HPDE6-E6E7 (cell line): ENCODE measurements at regions not wholly inside any gene's neighbourhood (a gene's known extent, or its start where the extent isn't known, plus 50 kb on each side); places are given as distances from the start of the nearest gene placed in this dataset.

Source experiments
- DNase-seq: peaks from one replicate; pipeline ENCODE4 v3.0.0; 2011; ENCODE audit warnings: missing footprints; ENCODE audit errors: extremely low spot score

GRCh38 chr15:46548989-46549388 lies 914.2 kb downstream of the SQOR start:
- DNase-seq: no peak

DNA sequence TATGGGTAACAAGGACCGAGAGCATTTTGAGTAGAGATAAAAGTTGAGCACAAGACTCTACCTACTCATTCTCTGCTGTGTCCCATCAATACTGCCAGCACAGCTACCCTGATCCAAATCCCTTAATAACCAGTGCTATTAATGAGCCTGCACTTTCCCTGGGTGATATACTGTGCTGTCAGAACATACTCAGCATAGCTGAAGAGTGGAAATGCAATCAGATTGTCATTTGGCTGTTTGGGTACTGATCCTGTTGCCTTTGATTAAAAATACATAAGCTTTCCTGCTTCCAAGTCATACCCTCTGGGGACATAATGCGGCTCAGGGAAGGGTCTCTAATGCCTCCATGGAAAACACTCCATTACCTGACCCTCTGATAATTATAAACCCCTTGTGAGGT lies 917.5 kb downstream of the SQOR start:
- no peak for DNase-seq

- DNase-seq: no peak
These were observed 920.7 kb downstream of the SQOR start for GRCh38 chr15:46555547-46555946.

DNA sequence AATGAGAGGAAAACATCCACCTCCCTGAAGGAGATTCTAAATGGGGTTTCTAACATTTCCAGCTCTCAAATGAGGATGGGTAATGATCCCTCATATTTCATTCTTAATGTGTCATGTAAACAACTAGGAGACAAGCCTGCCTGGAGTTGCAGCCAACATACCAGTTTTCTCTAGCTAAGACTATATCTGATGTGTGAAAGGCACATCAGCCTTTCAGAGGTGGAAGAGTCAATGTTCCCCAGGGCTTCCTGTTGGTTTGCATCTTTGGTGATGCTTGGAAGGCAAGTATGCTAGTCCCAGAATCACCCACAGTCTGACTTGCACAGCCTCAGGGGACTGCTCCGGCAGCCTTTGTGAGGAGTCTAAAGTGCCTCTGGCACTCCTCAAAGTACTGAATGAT lies 921.2 kb downstream of the SQOR start:
- DNase-seq: no peak

GRCh38 chr15:46556559-46557379 lies 921.9 kb downstream of the SQOR start:
- DNase-seq: no peak

DNA sequence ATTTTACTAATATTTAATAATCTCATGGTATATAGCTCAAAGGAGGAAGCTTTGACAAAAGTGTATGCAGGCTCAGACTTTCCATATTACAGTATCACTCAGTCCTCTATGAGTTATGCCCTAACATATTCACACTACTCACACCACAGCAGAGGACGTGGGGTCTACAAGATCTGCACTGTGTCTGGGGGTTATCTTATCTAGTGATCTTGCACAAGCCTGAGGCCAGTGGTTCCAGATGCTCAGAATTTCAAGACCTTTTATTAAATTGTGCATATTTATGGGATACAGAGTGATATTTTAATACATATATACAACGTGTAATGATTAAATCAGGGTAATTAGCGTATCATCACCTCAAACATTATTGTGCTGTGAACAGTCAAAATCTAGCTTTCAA lies 933.1 kb downstream of the SQOR start:
- no peak for DNase-seq

- no peak for DNase-seq
These were observed 935.0 kb downstream of the SQOR start for GRCh38 chr15:46569781-46570180.

DNA sequence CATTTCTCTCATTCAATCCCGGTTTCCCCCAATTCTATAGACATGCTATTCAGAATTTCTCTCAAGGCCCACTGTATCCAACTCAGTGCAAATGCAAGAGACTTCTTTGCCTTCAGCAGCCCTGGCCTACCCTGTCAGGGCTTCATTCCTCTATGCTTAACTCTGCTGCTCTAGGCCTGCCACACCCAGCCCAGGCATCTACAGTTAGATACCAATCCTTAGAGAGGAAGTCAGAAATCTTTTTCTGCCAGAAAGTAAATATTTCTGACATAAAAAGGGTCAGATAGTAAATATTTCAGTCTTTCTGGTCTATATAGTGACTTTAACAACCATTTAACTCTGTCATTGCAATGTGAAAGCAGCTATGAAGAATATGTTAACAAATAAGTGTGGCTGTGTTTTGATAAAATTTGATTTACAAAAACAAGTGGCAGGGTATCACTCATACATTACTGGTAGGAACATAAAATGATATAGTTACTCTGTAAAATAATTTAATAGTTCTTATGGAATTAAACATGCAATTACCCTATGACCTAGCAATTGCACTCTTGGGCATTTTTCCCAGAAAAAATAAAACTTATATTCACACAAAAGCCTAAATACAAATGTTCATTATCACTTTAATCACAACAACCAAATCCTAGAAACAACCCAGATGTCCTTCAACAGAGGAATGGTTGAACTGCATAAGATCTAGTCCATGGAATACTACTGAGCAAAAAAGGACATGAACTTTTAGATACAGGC lies 942.0 kb downstream of the SQOR start:
- DNase-seq: peak; percentile 4

DNA sequence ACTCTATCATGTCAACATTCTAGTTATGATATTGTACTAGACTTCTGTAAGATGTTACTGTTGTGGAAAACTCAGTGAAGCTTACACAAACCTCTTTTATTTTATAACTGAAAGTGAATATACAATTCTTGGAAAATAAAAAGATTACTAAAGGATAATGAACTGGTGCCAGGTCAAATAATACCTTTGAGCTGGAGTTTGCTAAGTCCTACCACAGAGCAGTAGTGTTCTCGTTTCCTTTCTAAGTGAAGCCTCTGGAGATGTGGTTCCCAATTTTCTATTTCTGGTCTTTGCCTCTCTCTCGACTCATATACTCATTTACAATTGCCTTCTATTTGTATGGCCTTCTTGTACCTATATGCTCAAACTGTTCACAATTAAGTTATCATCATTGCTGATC lies 942.9 kb downstream of the SQOR start:
- no peak for DNase-seq

- DNase-seq: no peak
These were observed 945.7 kb downstream of the SQOR start for GRCh38 chr15:46580487-46580886.

DNA sequence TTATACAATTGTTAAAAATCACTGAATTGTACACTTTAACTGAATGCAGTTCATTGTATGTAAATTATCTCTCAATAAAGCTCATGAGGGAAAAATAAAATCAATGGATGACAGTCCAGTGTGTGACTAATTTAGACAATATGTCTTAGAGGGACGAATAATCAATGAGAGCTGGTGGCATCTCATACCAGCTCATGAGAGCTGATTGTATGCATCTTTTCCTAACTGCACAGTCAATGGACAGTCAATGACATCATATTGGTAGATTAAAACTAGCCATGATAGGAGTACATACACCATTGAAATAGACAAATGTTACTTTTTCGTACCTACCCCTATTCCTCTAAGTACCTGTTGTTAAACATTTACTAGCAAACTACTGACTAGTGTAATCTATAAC lies 946.1 kb downstream of the SQOR start:
- DNase-seq: no peak

DNA sequence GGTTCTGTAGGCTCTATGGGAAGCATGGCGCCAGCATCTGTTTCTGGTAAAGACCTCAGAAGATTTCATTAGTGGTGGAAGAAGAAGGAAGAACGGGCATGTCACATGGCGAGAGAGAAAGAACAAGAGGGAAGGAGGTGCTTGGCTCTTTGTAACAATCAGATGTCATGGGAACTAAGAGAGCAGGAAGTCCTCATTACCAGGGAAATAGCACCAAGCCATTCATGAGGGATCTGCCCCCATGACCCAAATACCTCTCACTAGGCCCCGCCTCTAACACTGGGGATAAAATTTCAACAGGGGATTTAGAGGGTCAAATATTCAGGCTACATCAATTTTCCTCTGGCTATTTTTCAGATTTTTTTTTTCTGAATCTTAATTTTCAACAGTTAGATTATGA lies 954.3 kb downstream of the SQOR start:
- no peak for DNase-seq

DNA sequence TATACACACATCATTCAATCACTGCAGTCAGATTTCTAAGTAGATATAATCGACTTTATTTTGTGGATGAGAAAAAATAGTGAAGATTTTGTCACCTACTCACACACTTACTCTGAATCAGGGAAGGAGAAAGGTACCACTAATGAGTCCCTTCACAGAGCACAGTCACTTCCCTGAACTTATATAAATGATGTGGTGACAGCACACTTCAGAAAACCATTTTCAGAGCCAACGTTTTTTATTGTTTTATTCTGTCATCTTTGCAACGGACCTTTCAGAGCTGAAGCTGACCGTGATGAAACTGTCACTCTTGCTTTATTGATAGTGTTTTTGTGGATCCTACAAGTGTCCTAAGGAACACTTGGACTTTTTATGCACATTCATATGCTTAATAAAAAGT lies 956.6 kb downstream of the SQOR start:
- DNase-seq: no peak

DNA sequence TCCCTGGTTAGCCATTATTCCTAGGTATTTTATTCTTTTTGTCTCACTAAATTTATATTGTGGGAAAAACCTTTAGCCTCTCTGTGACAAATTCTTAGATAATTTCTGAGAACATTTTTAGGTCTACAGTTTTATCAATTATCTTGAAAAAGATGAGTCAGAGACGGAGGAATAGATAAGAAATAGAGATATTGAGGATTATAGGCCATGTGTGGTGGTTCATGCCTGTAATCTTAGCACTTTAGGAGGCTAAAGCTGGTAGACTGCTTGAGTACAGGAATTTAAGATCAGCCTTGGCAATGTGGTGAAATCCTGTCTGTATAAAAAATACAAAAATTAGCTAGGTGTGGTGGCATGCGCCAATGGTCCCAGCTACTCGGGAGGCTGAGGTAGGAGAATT lies 960.2 kb downstream of the SQOR start:
- no peak for DNase-seq

DNA sequence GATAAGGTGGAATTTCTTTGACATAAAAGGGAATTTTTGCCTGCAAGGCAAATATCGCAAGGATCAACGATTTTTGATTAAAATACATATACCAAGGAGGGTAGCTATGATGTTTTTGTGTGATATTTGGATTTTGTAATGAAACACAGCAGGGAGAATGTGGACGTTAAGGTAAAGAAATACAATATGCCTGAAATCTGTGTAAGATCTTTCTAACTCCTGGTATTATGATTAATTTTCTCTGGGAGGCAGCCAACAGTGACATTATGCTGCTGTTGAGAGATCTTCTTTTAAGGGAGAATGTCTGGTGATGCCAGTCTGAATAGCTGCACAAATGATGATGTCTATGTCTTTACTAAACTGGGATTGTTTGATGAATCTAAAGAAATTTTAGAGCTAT lies 972.2 kb downstream of the SQOR start:
- DNase-seq: no peak

GRCh38 chr15:46616033-46616432 lies 981.2 kb downstream of the SQOR start:
- DNase-seq: no peak

- DNase-seq: no peak
These were observed 982.7 kb downstream of the SQOR start for GRCh38 chr15:46617507-46617906.

GRCh38 chr15:46618984-46619383 lies 984.2 kb downstream of the SQOR start:
- no peak for DNase-seq

DNA sequence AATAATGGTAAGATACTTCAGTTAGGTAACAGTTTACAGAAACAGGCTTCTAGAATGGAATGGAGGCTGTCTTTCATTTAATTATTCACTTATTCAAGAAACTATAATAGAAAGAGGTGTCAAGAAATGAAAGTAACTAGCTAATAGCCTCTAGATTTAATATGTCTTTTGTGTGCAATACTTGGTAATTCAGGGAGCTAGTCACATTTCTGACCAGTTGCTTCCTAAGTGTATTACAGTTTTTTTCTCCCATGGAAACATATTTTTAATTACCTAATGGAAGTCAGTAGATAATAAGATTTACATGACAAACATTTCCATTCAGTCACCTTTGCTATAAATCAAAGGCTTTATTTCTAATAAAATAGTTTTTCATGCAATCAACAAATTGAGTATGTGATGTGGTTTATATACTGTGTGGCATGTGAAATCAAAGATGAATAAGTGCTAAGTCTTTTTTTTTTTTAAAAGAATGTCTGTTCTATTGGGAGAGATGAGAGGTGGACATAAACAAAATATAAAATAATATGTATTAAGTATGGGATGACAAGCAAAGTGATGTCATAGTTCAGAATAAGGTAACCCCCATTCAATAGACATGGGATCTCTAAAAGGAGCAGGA lies 985.7 kb downstream of the SQOR start:
- DNase-seq: no peak

DNA sequence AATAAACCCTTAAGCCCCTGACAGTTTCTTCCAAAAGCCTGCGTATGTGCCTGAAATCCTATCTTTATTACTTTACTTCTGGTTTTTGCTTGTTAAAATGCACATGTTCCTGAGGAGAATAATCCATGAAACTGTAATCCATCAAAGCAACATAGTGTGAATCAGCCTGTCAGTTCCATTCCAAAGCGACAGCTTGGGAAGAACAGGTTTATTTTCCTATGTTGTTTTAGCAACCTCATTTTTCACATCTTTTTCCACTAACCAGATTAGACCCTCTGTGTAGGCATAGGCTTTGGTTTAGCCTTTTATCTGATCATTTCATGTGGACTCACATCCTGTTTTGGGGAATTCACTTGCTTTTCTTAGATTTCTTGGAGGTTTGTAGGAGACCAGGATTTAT lies 988.0 kb downstream of the SQOR start:
- DNase-seq: no peak

DNA sequence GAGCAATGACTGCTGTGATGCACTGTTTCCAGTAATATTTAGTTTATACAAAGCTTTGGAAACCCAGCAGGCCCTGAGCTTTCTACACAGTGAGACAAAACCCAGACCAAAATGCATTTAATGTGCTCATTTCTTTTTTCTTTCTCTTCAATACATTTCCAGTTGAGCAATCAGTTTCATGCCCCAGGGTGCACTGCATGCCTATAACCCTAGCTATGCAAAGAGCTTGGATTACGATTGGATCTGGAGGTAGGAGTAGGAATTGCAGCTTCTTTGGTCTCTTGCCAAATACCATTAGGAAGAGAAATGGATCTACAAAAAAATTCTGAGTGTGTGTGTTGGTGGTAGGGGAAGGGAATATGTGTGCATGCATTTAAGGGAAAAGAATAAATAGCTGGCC lies 1001.4 kb downstream of the SQOR start:
- no peak for DNase-seq

GRCh38 chr15:46644501-46645481 lies 1010.0 kb downstream of the SQOR start:
- DNase-seq: peak; percentile 3
